OCI-LY7 (cell line): ENCODE measurements at regions not wholly inside any gene's neighbourhood (a gene's known extent, or its start where the extent isn't known, plus 50 kb on each side); places are given as distances from the start of the nearest gene placed in this dataset.

ENCODE experiments used
- BruUV-seq: library from RNA; stranded (reverse); fragments of 400-500 nt; replicated peaks from 2 replicates; lab custom pipeline; 2021; lab: Mats Ljungman, UMichigan
- CTCF ChIA-PET: fragments of 300-600 bp; sonication (Branson Sonifier 250); formaldehyde crosslinking; loops from one replicate; lab custom pipeline; 2022; ENCODE audit warnings: antibody characterized with exemption; ENCODE audit not compliant: unreplicated experiment; lab: Charles Lee
- POLR2A ChIA-PET: fragments of 300-600 bp; sonication (Branson Sonifier 250); formaldehyde crosslinking; loops from one replicate; lab custom pipeline; 2022; ENCODE audit warnings: antibody characterized with exemption; lab: Charles Lee
- DNase-seq: peaks from one replicate; pipeline ENCODE4 v3.0.0-alpha.2; 2015; ENCODE audit warnings: low spot score
- H2AFZ ChIP-seq: fragments of 200-600 bp; sonication (generic), shearing (Covaris generic); 2 replicates; pipeline ENCODE4 v1.6.1; 2014; ENCODE audit warnings: mild to moderate bottlenecking, antibody characterized with exemption, low read length, moderate library complexity
- H3K27ac ChIP-seq: fragments of 200-600 bp; sonication (generic); 2 replicates; pipeline ENCODE4 v1.5.1; 2014; ENCODE audit warnings: mixed run types, low read depth, mild to moderate bottlenecking, moderate library complexity, low read length, inconsistent platforms; ENCODE audit not compliant: poor library complexity, severe bottlenecking
- H3K36me3 ChIP-seq: fragments of 200-600 bp; sonication (generic); 2 replicates; pipeline ENCODE4 v1.6.1; 2014; ENCODE audit warnings: mild to moderate bottlenecking, antibody characterized with exemption, low read length, moderate library complexity, mixed read lengths; ENCODE audit not compliant: insufficient read depth
- H3K4me1 ChIP-seq: fragments of 200-600 bp; sonication (generic); 2 replicates; pipeline ENCODE4 v1.5.1; 2014; ENCODE audit warnings: mild to moderate bottlenecking, low read length; ENCODE audit not compliant: insufficient read depth, poor library complexity, severe bottlenecking
- H3K4me2 ChIP-seq: fragments of 200-600 bp; sonication (generic); 2 replicates; pipeline ENCODE4 v1.6.1; 2014; ENCODE audit warnings: mild to moderate bottlenecking, low read length
- H3K4me3 ChIP-seq: fragments of 200-600 bp; sonication (generic); 2 replicates; pipeline ENCODE4 v1.5.1; 2014; ENCODE audit warnings: mild to moderate bottlenecking, low read depth, low read length; ENCODE audit not compliant: poor library complexity, severe bottlenecking
- H3K79me2 ChIP-seq: fragments of 200-600 bp; sonication (generic); 2 replicates; pipeline ENCODE4 v1.6.1; 2016; ENCODE audit warnings: low read depth, mild to moderate bottlenecking, low read length, moderate library complexity, mixed read lengths; ENCODE audit not compliant: insufficient read depth
- H3K9me2 ChIP-seq: fragments of 200-600 bp; sonication (generic); 2 replicates; pipeline ENCODE4 v1.6.1; 2016; ENCODE audit warnings: mild to moderate bottlenecking, low read length, mixed read lengths; ENCODE audit not compliant: insufficient read depth
- H3K9me3 ChIP-seq: fragments of 200-600 bp; sonication (generic); 2 replicates; pipeline ENCODE4 v1.6.1; 2014; ENCODE audit warnings: mild to moderate bottlenecking, mixed run types, low read length, mixed read lengths
- H4K20me1 ChIP-seq: fragments of 200-600 bp; sonication (generic); 2 replicates; pipeline ENCODE4 v1.6.1; 2014; ENCODE audit warnings: mild to moderate bottlenecking, antibody characterized with exemption, low read length, moderate library complexity, mixed read lengths; ENCODE audit not compliant: insufficient read depth
- CTCF ChIP-seq: fragments of 200-600 bp; sonication (generic); conservative IDR thresholded peaks from 2 replicates; pipeline ENCODE4 v1.5.1; 2014; ENCODE audit warnings: mild to moderate bottlenecking, antibody characterized with exemption, low read length, moderate library complexity, mixed read lengths
- EZH2phosphoT487 ChIP-seq: fragments of 200-600 bp; sonication (generic); IDR thresholded peaks from 2 replicates; pipeline ENCODE4 v1.6.1; 2018; ENCODE audit warnings: low read depth, borderline replicate concordance, mild to moderate bottlenecking, mixed run types, antibody characterized with exemption, low read length, moderate library complexity, mixed read lengths
- intact Hi-C: fragments of 100-400 bp; cut with micrococcal nuclease; formaldehyde crosslinking; loops from one replicate; pipeline ENCODE4 v1.10.0; 2022; ENCODE audit not compliant: unreplicated experiment

GRCh38 chr3:130569461-130570365 lies 52.7 kb downstream of the COL6A6 start:
- Histone ChIP-seq H3K79me2 (no peaks in the 10 kb centered on the region), H3K4me1 (no peaks in the 10 kb centered on the region), H3K36me3 (no peaks in the 10 kb centered on the region), H2AFZ (no peak overlapping the region), H3K4me3 (no peak overlapping the region), H3K9me2 (no peaks in the 10 kb centered on the region), H3K27ac (no peak overlapping the region), H4K20me1 (no peaks in the 10 kb centered on the region), H3K4me2 (no peak overlapping the region), H3K9me3 (no peaks in the 10 kb centered on the region)
- TF ChIP-seq EZH2phosphoT487 (no peak), CTCF (no peak)
- POLR2A ChIA-PET: interaction anchor here (0.7 kb wide), 1 partner anchor 48 kb away, joined by 3 read pairs; no protein-coding TSS in a partner anchor
- BruUV-seq: no TSS peak
- intact Hi-C loops: no loop called here
- CTCF ChIA-PET: no interaction called here
- DNase-seq: no peak

GRCh38 chr3:130572769-130573168 lies 55.8 kb downstream of the COL6A6 start:
- no peaks in the 10 kb centered on the region for H3K9me3 ChIP-seq
- no peaks in the 10 kb centered on the region for H3K79me2 ChIP-seq
- no peak overlapping the region for H3K4me2 ChIP-seq
- CTCF ChIA-PET: no interaction called here
- no peak overlapping the region for H3K4me3 ChIP-seq
- no TSS peak for BruUV-seq
- TF ChIP-seq CTCF (no peak), EZH2phosphoT487 (no peak)
- no peak overlapping the region for H2AFZ ChIP-seq
- intact Hi-C loops: no loop called here
- H3K36me3 ChIP-seq: no peaks in the 10 kb centered on the region
- POLR2A ChIA-PET: interaction anchor here (0.6 kb wide), 1 partner anchor 13 kb away, joined by 4 read pairs; no protein-coding TSS in a partner anchor
- H3K4me1 ChIP-seq: no peaks in the 10 kb centered on the region
- H4K20me1 ChIP-seq: no peaks in the 10 kb centered on the region
- no peak overlapping the region for H3K27ac ChIP-seq
- no peak for DNase-seq
- H3K9me2 ChIP-seq: no peaks in the 10 kb centered on the region
